Heart right ventricle (tissue), 16 donors: ENCODE measurements at regions not wholly inside any gene's neighbourhood (a gene's known extent, or its start where the extent isn't known, plus 50 kb on each side); places are given as distances from the start of the nearest gene placed in this dataset.

Experiments used
- ATAC-seq, 8 donors: fragments of 200-7000 bp; cut with Tn5 transposase; one replicate each; pipeline ENCODE4 v1.9.1; 2020; ENCODE audit warnings: mild to moderate bottlenecking in 8 of 8, moderate library complexity in 8 of 8, moderate number of reproducible peaks in 1 of 8
- DNase-seq, 2 donors: peaks; one replicate each; pipeline ENCODE4 v3.0.0-alpha.2; 2020
- H3K27ac ChIP-seq, 10 donors: fragments of 200-600 bp; sonication (generic) in 2 of 10; one replicate each; pipeline versions ENCODE4 v1.5.0 to v1.8.0; 2020 to 2022; ENCODE audit warnings: mild to moderate bottlenecking in 3 of 10
- H3K27me3 ChIP-seq, 7 donors: fragments of 200-600 bp; one replicate each; pipeline ENCODE4 v1.8.0; 2021 to 2022; ENCODE audit warnings: mild to moderate bottlenecking in 2 of 7
- H3K36me3 ChIP-seq, 9 donors: fragments of 200-600 bp; sonication (generic) in 1 of 9; one replicate each; pipeline versions ENCODE4 v1.5.0 to v1.8.0; 2020 to 2022; ENCODE audit warnings: mild to moderate bottlenecking in 2 of 9
- H3K4me1 ChIP-seq, 9 donors: fragments of 200-600 bp; sonication (generic) in 1 of 9; one replicate each; pipeline versions ENCODE4 v1.5.0 to v1.8.0; 2020 to 2022; ENCODE audit warnings: mild to moderate bottlenecking in 4 of 9
- H3K4me3 ChIP-seq, 10 donors: fragments of 200-600 bp; sonication (generic) in 2 of 10; one replicate each; pipeline versions ENCODE4 v1.5.0 to v1.8.0; 2020 to 2022; ENCODE audit warnings: mild to moderate bottlenecking in 7 of 10, moderate library complexity in 2 of 10
- H3K9me3 ChIP-seq, 11 donors: fragments of 200-600 bp in 10 of 11; sonication (generic) in 2 of 11; one replicate each; pipeline versions ENCODE4 v1.5.0 to v1.8.0; 2013 to 2022; ENCODE audit warnings: mild to moderate bottlenecking in 2 of 11, control low read depth in 1 of 11, moderate library complexity in 1 of 11
- CTCF ChIP-seq, 9 donors: fragments of 200-600 bp; sonication (generic) in 2 of 9; IDR thresholded peaks; one replicate each; pipeline versions ENCODE4 v1.5.0 to v1.8.0; 2021 to 2022; ENCODE audit warnings: antibody characterized with exemption in 9 of 9, mild to moderate bottlenecking in 5 of 9, moderate library complexity in 1 of 9
- WGBS, 2 donors: extraction: QIAGEN DNeasy Blood & Tissue Kit; methylation state at CpG; one replicate each; pipeline ENCODE4 v1.1.7; 2013; ENCODE audit warnings: inconsistent platforms in 1 of 2; 5-methylcytosine and 5-hydroxymethylcytosine counted together
- intact Hi-C, 10 donors: fragments of 100-400 bp; cut with DNase I; formaldehyde crosslinking; loops; one replicate each; pipeline versions ENCODE4 v1.11.1 to v1.14.2; 2022
- donor health status: Arrhythmogenic right ventricular cardiomyopathy.
- donor health status: ischemic (EF 13 %, LVEDD 7.1; RV severe dilation, severe dysfunction).
- donor health status: healthy with polysubstance abuse.
- donor health status: DM: no; HTN: yes; CAD: no.
- donor health status: DM: no; HTN: no; CAD: no.
- donor health status: ischemic (EF 25% LVEDD 6.9; RV normal size, moderate dysfunction).
- donor health status: ischemic (EF 25% LVEDD 5.7; RV mildly dilated, moderate dysfunction).
- donor health status: healthy.
- donor health status: DM: yes; HTN: yes; CAD: no.
- donor health status: Ischemic cardiomyopathy.
- donor health status: ischemic (EF 35%, LVEDD 5.7; RV mildly dilated, moderate dysfunction).
- donor health status: nonischemic (EF 11% LVEDD 7.7; RV severe dilation, severe dysfunction).
- donor health status: DM: yes; HTN: yes; CAD: no.
- donor health status: PGD.
- donor health status: ischemic (EF 29% LVEDD 5.4; RV normal size, mild dysfunction).
- donor health status: nonischemic (EF 23%, LVEDD 6.1; RV moderate dilation, normal function).

- no peak overlapping the region for H3K4me3 ChIP-seq
- H3K27me3 ChIP-seq, result no peaks in the 10 kb centered on the region
- ATAC-seq (peak in 1 of 8 donors; percentile 46), DNase-seq (no peak)
- no peak overlapping the region for H3K27ac ChIP-seq
- H3K9me3 ChIP-seq, result peaks cover 0 to 6% (median 0%) of the 10 kb centered on the region in 11 donors
- H3K36me3 ChIP-seq, result no peaks in the 10 kb centered on the region
- intact Hi-C loops, result no loop called here
- H3K4me1 ChIP-seq, result no peaks in the 10 kb centered on the region
- no peak for TF ChIP-seq CTCF (IDR thresholded peaks at IDR 0.05)
- 53% methylated on average over 1 of the region's 1 CpG for WGBS, 2 donors
These were observed 133.6 kb upstream of the NPVF start for GRCh38 chr7:25361863-25362262.

GRCh38 chr7:25368599-25369201 is 140.4 kb upstream of the NPVF start:
- DNase-seq, result no peak
- intact Hi-C loops, result no loop called here

GRCh38 chr7:25369786-25370185 is 141.5 kb upstream of the NPVF start:
- ATAC-seq, result peak; percentile 42 to 75 (median 48)
- H3K36me3 ChIP-seq, result no peaks in the 10 kb centered on the region
- 35 to 44% methylated on average over 4 of the region's 4 CpGs for WGBS, 2 donors
- peaks cover 0 to 26% (median 8%) of the 10 kb centered on the region in 11 donors for H3K9me3 ChIP-seq
- H3K27ac ChIP-seq, result no peak overlapping the region
- no peak overlapping the region for H3K4me3 ChIP-seq
- peaks cover 0 to 4% (median 0%) of the 10 kb centered on the region in 7 donors for H3K27me3 ChIP-seq
- DNase-seq, result peak; percentile 26 to 34
- TF ChIP-seq CTCF (IDR thresholded peaks at IDR 0.05), result no peak
- intact Hi-C loops, result no loop called here
- H3K4me1 ChIP-seq, result peaks cover 0 to 13% (median 0%) of the 10 kb centered on the region in 9 donors

More at GRCh38 chr7:25368599-25369201, 140.4 kb upstream of the NPVF start:
- 86 to 99% methylated on average over 5 of the region's 5 CpGs for WGBS, 2 donors
- Histone ChIP-seq H3K27me3 (peaks cover 0 to 4% (median 0%) of the 10 kb centered on the region in 7 donors), H3K4me3 (no peak overlapping the region), H3K9me3 (peaks cover 0 to 26% (median 8%) of the 10 kb centered on the region in 11 donors), H3K4me1 (peaks cover 0 to 13% (median 0%) of the 10 kb centered on the region in 9 donors), H3K27ac (no peak overlapping the region), H3K36me3 (no peaks in the 10 kb centered on the region)
- no peak for ATAC-seq
- TF ChIP-seq CTCF (IDR thresholded peaks at IDR 0.05), result no peak

DNA sequence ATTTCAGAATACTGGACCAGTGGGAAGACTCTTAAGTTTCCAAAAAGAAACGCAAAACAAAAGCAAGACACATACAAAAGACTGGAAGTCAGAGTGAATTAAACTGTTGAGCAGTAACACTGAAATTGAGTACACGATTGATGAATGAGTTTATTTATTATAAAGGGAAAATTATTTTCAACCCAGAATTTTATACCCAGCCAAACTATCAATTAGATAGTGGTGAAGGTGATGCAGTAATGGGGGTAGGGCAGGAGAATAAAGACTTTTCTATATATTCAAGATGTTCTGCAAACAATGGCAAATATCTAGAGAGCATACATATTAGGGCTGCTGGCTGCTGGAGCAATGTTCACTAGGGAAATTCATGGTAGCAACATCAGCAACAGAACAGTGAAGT is 143.7 kb upstream of the NPVF start:
- no peak for ATAC-seq
- no peak overlapping the region for H3K4me3 ChIP-seq
- H3K36me3 ChIP-seq, result no peaks in the 10 kb centered on the region
- no peak for TF ChIP-seq CTCF (IDR thresholded peaks at IDR 0.05)
- intact Hi-C loops, result no loop called here
- H3K27me3 ChIP-seq, result peaks cover 0 to 4% (median 0%) of the 10 kb centered on the region in 7 donors
- DNase-seq, result no peak
- H3K4me1 ChIP-seq, result peaks cover 0 to 13% (median 0%) of the 10 kb centered on the region in 9 donors
- H3K27ac ChIP-seq, result no peak overlapping the region
- 89 to 94% methylated on average over 2 of the region's 2 CpGs for WGBS, 2 donors
- peaks cover 0 to 26% (median 8%) of the 10 kb centered on the region in 11 donors for H3K9me3 ChIP-seq
